ENCODE measurements at regions not wholly inside any gene's neighbourhood (a gene's known extent, or its start where the extent isn't known, plus 50 kb on each side); places are given as distances from the start of the nearest gene placed in this dataset.

DNA sequence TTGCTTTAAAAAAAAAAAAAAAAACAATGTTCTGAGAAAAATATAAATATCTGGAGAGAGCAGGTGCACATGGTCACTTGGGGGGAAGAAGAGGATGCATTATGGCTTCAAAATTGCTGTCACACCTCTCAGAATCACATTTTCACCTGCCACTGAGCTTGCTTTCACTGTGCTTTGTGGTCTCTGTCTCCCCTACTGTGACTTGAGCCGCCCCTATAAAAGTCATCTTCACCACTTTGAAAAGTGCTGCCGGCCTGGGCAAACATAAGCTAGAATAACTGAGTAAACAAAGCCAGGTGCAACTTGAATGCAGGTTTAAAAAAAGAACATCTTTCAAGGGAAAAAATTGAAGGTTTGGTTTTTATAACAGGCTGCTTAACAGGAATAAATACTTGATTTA is 368.1 kb upstream of the GRIA1 start:
- H3K27ac ChIP-seq: no peak overlapping the region
- TF ChIP-seq, protein P1, sequence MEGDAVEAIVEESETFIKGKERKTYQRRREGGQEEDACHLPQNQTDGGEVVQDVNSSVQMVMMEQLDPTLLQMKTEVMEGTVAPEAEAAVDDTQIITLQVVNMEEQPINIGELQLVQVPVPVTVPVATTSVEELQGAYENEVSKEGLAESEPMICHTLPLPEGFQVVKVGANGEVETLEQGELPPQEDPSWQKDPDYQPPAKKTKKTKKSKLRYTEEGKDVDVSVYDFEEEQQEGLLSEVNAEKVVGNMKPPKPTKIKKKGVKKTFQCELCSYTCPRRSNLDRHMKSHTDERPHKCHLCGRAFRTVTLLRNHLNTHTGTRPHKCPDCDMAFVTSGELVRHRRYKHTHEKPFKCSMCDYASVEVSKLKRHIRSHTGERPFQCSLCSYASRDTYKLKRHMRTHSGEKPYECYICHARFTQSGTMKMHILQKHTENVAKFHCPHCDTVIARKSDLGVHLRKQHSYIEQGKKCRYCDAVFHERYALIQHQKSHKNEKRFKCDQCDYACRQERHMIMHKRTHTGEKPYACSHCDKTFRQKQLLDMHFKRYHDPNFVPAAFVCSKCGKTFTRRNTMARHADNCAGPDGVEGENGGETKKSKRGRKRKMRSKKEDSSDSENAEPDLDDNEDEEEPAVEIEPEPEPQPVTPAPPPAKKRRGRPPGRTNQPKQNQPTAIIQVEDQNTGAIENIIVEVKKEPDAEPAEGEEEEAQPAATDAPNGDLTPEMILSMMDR (conservative IDR thresholded peaks at IDR 0.05): no peak
- TF ChIP-seq ZFX (IDR thresholded peaks at IDR 0.05): no peak

DNA sequence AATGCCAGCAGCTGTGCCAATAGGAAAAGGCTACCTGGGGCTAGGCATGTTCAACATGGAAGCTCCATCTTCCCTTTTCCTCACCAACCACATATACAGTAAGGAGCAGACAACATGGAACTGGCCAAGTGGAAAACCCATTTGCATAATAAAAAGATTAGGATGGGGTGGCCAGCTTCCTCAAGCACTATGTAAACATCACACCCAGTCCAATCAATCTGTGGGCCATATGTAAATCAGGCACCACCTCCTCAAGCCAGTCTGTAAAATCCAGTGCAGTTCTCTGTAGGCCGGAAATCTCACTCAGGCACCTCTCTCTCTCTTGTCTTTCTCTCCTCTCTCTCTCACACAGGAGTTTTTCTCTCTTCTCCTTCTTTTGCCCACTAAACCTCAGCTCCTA is 360.2 kb upstream of the GRIA1 start:
- TF ChIP-seq, protein P1 (conservative IDR thresholded peaks at IDR 0.05): no peak

DNA sequence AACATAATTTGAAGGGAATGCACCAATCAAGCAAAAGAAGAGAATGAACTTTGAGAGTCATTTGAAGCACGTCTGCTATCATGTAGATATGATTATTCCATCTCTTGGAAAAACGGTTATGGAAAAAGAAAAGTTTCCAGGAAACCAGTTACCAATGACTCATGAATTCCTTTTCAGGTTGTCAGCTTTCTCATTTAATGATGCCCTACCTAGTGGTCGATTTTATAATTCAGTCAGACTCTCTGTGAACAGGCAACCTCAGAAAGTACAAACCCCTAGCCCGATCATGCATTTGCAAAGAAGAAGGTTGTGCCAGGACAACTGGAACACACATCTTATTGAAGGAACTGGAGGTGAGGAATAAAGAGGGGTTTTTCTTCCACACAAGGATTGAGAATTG is 355.1 kb upstream of the GRIA1 start:
- no peak for TF ChIP-seq ZFX (IDR thresholded peaks at IDR 0.05)
- TF ChIP-seq, protein P1 (conservative IDR thresholded peaks at IDR 0.05): no peak
- H3K27ac ChIP-seq: no peak overlapping the region

More for the DNA sequence above, 360.2 kb upstream of the GRIA1 start:
- no peak overlapping the region for H3K27ac ChIP-seq

DNA sequence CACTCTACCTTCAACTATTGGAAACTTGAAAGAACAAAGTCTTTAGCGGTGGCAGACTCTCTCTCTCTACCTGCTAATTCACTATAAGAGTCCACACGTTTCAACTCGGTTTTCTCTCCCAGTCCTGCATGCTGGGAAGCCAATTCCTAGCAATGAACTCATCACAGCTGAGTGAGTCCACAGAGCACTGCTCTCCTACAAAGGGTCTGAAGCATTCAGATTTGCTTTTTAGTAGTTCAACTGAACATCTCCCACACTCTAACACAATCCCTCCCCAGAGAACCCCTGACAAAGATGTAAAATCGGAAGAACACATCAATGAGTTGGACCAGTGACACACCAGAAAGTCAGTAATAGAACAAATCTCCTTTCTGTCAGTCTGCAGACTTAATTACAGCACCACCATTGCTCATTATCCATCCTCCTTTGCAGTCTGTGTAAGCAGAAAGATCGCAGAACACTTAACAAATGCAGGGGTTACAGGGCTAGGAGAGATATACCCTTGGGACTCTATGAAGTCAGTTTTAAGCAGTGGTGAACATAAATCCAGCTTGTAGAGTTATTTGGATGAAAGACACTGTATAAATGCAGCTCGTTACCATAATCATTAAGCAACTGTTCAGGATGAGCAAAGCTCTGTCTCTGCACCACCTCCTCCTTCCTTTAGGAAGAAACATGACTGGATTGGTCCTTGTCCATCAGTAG is 353.4 kb upstream of the GRIA1 start:
- H3K27ac ChIP-seq: no peak overlapping the region
- TF ChIP-seq, protein P1 (conservative IDR thresholded peaks at IDR 0.05): no peak
- no peak for TF ChIP-seq ZFX (IDR thresholded peaks at IDR 0.05)

DNA sequence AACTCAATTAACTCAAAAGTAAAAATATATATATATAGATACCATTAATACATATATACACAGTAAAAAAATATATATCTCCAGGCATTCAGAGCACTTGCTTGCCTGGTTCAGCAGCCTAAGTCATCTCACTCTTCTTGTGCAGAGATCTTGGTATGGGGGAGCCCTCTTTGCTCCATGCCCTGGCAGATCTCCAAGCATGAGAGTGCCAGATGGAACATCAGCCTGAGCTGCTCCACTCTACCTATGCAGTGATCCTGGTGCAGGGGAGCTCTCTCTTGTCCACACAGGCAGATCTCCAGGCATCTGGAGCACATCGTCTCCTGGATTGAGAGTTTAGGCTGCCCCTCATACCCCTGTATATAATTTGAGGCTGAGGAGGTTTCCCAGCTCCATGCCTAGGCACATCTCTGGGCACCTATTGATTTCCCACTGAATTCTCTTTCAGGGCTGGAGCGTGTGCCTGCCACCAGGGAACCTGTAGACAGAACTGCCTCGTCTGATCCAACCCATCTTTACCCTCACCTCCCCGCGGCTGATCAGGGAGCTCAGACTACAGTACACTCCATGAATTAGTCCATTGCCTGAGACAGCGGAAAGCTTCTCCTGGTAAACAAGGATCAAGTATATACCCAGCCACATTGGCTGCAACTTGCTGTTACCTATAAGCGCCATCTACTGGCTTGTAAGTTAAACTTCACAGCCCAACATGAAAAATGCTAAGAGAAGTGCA is 342.4 kb upstream of the GRIA1 start:
- H3K27ac ChIP-seq: no peak overlapping the region
- TF ChIP-seq, protein P1 (conservative IDR thresholded peaks at IDR 0.05): peak; percentile 83
- TF ChIP-seq ZFX (IDR thresholded peaks at IDR 0.05): no peak

DNA sequence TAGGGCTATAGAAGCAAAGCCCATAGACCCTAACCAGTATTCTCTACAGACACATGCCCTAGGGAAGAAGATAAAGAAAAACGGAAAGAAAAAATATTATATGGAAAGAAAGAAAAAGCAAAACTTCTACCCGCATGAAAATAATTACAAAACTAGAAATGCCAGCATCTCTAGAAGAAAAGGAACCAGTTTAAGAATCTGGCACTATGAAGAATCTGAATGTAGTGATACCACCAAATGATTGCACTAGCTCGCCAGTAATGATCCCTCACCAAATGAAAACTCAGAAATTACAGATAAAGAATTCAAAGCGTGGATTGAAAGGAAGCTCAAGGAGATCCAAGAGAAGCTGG is 341.9 kb upstream of the GRIA1 start:
- no peak overlapping the region for H3K27ac ChIP-seq
- TF ChIP-seq, protein P1 (conservative IDR thresholded peaks at IDR 0.05): peak; percentile 56
- no peak for TF ChIP-seq ZFX (IDR thresholded peaks at IDR 0.05)

DNA sequence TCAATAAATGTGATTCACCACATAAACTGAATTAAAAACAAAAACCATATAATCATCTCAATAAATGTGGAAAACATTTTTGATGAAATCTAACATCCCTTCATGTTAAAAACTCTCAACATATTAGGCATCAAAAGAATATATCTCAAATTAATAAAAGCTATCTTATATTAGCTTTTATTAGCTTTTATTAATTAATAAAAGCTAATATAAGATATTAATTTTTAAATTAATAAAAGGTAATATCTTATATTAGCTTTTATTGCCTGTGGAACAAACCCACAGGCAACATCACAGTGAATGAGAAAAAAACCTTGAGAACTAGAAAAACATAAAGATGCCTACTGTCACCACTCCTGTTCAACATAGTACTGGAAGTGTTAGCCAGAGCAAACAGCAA is 338.9 kb upstream of the GRIA1 start:
- no peak overlapping the region for H3K27ac ChIP-seq

More for the DNA sequence above, 338.9 kb upstream of the GRIA1 start:
- TF ChIP-seq, protein P1 (conservative IDR thresholded peaks at IDR 0.05): no peak
- no peak for TF ChIP-seq ZFX (IDR thresholded peaks at IDR 0.05)

All from C4-2B (cell line).